Caco-2 (cell line): ENCODE measurements at regions not wholly inside any gene's neighbourhood (a gene's known extent, or its start where the extent isn't known, plus 50 kb on each side); places are given as distances from the start of the nearest gene placed in this dataset.

Experiments used
- BruUV-seq: library from RNA; stranded (reverse); fragments of 400-500 nt; replicated peaks from 2 replicates; lab custom pipeline; 2021; lab: Mats Ljungman, UMichigan
- CTCF ChIA-PET: fragments of 300-600 bp; sonication (Branson Sonifier 250); formaldehyde crosslinking; loops from one replicate; lab custom pipeline; 2022; ENCODE audit warnings: antibody characterized with exemption; lab: Charles Lee
- POLR2A ChIA-PET: fragments of 300-600 bp; sonication (Branson Sonifier 250); formaldehyde crosslinking; loops from one replicate; lab custom pipeline; 2022; ENCODE audit warnings: antibody characterized with exemption; lab: Charles Lee
- DNase-seq, 2 experiments: peaks; one replicate each; pipeline versions ENCODE4 v3.0.0 to v3.0.0-alpha.2; 2020 to 2022
- H3K27me3 ChIP-seq: replicated peaks from 2 replicates; pipeline ENCODE4 v1.6.0; 2011; ENCODE audit warnings: low read length; ENCODE audit not compliant: control insufficient read depth, insufficient read depth
- H3K36me3 ChIP-seq: 2 replicates; pipeline ENCODE4 v1.5.1; 2011; ENCODE audit warnings: low read length; ENCODE audit not compliant: control insufficient read depth, insufficient read depth
- H3K4me1 ChIP-seq: fragments of 250-450 bp; sonication (Bioruptor Pico); 2 replicates; pipeline ENCODE4 v1.5.1; 2020; ENCODE audit warnings: mild to moderate bottlenecking
- H3K4me3 ChIP-seq: 2 replicates; pipeline ENCODE4 v1.5.1; 2011; ENCODE audit warnings: low read depth, mild to moderate bottlenecking, control low read depth, low read length
- H3K9me3 ChIP-seq: fragments of 250-450 bp; sonication (Bioruptor Pico); 2 replicates; pipeline ENCODE4 v1.5.1; 2020; ENCODE audit warnings: mild to moderate bottlenecking, moderate library complexity
- H3K27ac Mint-ChIP-seq: one replicate; pipeline ENCODE4 v1.8.0; 2022; ENCODE audit warnings: mixed read lengths; ENCODE audit not compliant: unreplicated experiment
- H3K27me3 Mint-ChIP-seq: one replicate; pipeline ENCODE4 v1.8.0; 2022; ENCODE audit warnings: mixed read lengths; ENCODE audit not compliant: insufficient read depth, unreplicated experiment
- H3K36me3 Mint-ChIP-seq: one replicate; pipeline ENCODE4 v1.8.0; 2022; ENCODE audit warnings: mild to moderate bottlenecking, mixed read lengths; ENCODE audit not compliant: insufficient read depth, unreplicated experiment
- H3K4me1 Mint-ChIP-seq: one replicate; pipeline ENCODE4 v1.8.0; 2022; ENCODE audit warnings: low read depth, mixed read lengths; ENCODE audit not compliant: unreplicated experiment
- H3K4me3 Mint-ChIP-seq: one replicate; pipeline ENCODE4 v1.8.0; 2022; ENCODE audit warnings: mild to moderate bottlenecking, moderate library complexity, mixed read lengths; ENCODE audit not compliant: unreplicated experiment
- H3K9me3 Mint-ChIP-seq: one replicate; pipeline ENCODE4 v1.8.0; 2022; ENCODE audit warnings: mixed read lengths; ENCODE audit not compliant: unreplicated experiment
- CTCF ChIP-seq, 2 experiments: fragments of 200-600 bp in 1 of 2; IDR thresholded peaks; 1 replicate in 1 of 2; 2 replicates in 1 of 2; pipeline versions ENCODE4 v1.5.1 to v1.8.0; 2011 to 2022; ENCODE audit warnings: antibody characterized with exemption in 1 of 2, control low read depth in 1 of 2, inconsistent platforms in 1 of 2, low read depth in 1 of 2, low read length in 1 of 2, mild to moderate bottlenecking in 1 of 2, moderate library complexity in 1 of 2; ENCODE audit not compliant: insufficient read depth in 1 of 2, severe bottlenecking in 1 of 2, unreplicated experiment in 1 of 2
- intact Hi-C: fragments of 100-400 bp; cut with micrococcal nuclease; formaldehyde crosslinking; loops from one replicate; pipeline ENCODE4 v1.10.0; 2022; ENCODE audit not compliant: unreplicated experiment

DNA sequence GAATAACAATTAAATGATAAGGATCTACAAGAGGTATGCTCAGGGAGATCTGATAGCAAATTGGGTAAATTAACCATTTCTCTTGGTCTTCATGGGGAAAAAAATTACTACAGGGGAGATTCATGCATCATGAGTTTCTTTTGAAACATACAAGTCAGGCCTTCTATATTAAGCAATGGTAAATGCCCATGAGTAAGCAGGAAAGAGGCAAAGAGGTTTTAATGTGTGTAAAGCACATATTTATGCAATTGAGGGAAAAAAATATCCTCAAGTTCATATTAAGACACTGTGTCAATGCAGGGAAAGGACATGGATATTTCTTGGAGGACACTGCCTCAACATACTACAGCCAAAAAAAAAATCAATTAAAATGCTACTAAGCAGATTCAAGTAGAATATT is 73.4 kb upstream of the NR4A3 start:
- intact Hi-C loops: no loop called here
- no peaks in the 10 kb centered on the region for H3K27me3 ChIP-seq
- no peak overlapping the region for H3K27ac Mint-ChIP-seq

DNA sequence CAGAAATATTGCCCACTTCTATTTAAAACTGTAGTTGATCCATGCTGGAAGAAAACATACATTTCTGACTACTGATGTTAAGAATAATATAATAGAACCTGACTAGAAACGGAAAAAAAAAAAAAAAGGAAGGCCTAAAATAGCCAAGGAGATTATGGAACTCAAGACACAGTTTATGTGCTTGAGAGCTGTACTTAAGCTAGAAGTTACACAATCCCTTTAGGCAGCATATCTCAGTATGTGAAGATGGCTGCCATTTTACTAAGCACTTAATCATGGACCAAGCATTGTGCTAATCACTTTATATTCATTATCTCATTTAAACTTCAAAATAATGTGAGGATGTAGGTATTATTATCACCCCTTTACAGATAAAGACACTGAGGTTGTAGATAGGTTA is 73.0 kb upstream of the NR4A3 start:
- peaks cover 10% of the 10 kb centered on the region for H3K27me3 Mint-ChIP-seq
- H3K4me1 Mint-ChIP-seq: no peaks in the 10 kb centered on the region
- no peaks in the 10 kb centered on the region for H3K9me3 Mint-ChIP-seq
- H3K4me1 ChIP-seq: no peaks in the 10 kb centered on the region
- no peaks in the 10 kb centered on the region for H3K9me3 ChIP-seq
- no peak for DNase-seq
- H3K4me3 Mint-ChIP-seq: no peak overlapping the region
- CTCF ChIA-PET: no interaction called here
- intact Hi-C loops: no loop called here
- no peak overlapping the region for H3K27ac Mint-ChIP-seq
- no TSS peak for BruUV-seq
- no peaks in the 10 kb centered on the region for H3K36me3 Mint-ChIP-seq
- no peak overlapping the region for H3K4me3 ChIP-seq
- POLR2A ChIA-PET: no interaction called here
- no peaks in the 10 kb centered on the region for H3K27me3 ChIP-seq
- no peak for TF ChIP-seq CTCF (IDR thresholded peaks at IDR 0.05; ENCODE audit: insufficient read depth in 1 of 2, low read depth in 1 of 2, low read length in 1 of 2, severe bottlenecking in 1 of 2, unreplicated experiment in 1 of 2)
- H3K36me3 ChIP-seq: no peaks in the 10 kb centered on the region

More for the DNA sequence above, 73.4 kb upstream of the NR4A3 start:
- Histone ChIP-seq H3K4me1 (no peaks in the 10 kb centered on the region), H3K9me3 (no peaks in the 10 kb centered on the region), H3K4me3 (no peak overlapping the region), H3K36me3 (no peaks in the 10 kb centered on the region)
- no TSS peak for BruUV-seq
- Mint-ChIP-seq H3K27me3 (peaks cover 8% of the 10 kb centered on the region), H3K9me3 (no peaks in the 10 kb centered on the region), H3K36me3 (no peaks in the 10 kb centered on the region), H3K4me3 (no peak overlapping the region), H3K4me1 (no peaks in the 10 kb centered on the region)
- ChIA-PET CTCF (no interaction called here), POLR2A (no interaction called here)
- TF ChIP-seq CTCF (IDR thresholded peaks at IDR 0.05; ENCODE audit: insufficient read depth in 1 of 2, low read depth in 1 of 2, low read length in 1 of 2, severe bottlenecking in 1 of 2, unreplicated experiment in 1 of 2): no peak
- no peak for DNase-seq

GRCh38 chr9:99749641-99750040 is 72.0 kb upstream of the NR4A3 start:
- BruUV-seq: no TSS peak
- H3K36me3 ChIP-seq: no peaks in the 10 kb centered on the region
- no peaks in the 10 kb centered on the region for H3K27me3 ChIP-seq
- ChIA-PET CTCF (no interaction called here), POLR2A (no interaction called here)
- no peaks in the 10 kb centered on the region for H3K4me1 Mint-ChIP-seq
- no peak overlapping the region for H3K4me3 ChIP-seq
- H3K36me3 Mint-ChIP-seq: no peaks in the 10 kb centered on the region
- H3K4me1 ChIP-seq: no peaks in the 10 kb centered on the region
- H3K4me3 Mint-ChIP-seq: no peak overlapping the region
- intact Hi-C loops: no loop called here
- TF ChIP-seq CTCF (IDR thresholded peaks at IDR 0.05; ENCODE audit: insufficient read depth in 1 of 2, low read depth in 1 of 2, low read length in 1 of 2, severe bottlenecking in 1 of 2, unreplicated experiment in 1 of 2): no peak
- H3K27ac Mint-ChIP-seq: no peak overlapping the region
- no peaks in the 10 kb centered on the region for H3K9me3 ChIP-seq
- H3K9me3 Mint-ChIP-seq: no peaks in the 10 kb centered on the region
- DNase-seq: no peak
- peaks cover 10% of the 10 kb centered on the region for H3K27me3 Mint-ChIP-seq
